Ovary (tissue), 3 donors: ENCODE measurements at regions not wholly inside any gene's neighbourhood (a gene's known extent, or its start where the extent isn't known, plus 50 kb on each side); places are given as distances from the start of the nearest gene placed in this dataset.

Experiments used
- EP300 ChIP-seq: sonication (generic); formaldehyde crosslinking; IDR thresholded peaks from one replicate; pipeline ENCODE4 v1.6.1; 2017; ENCODE audit warnings: antibody characterized with exemption
- POLR2A ChIP-seq: fragments of 450-650 bp; IDR thresholded peaks from one replicate; pipeline ENCODE4 v1.6.1; 2017; ENCODE audit warnings: antibody characterized with exemption, mild to moderate bottlenecking, moderate library complexity
- TF ChIP-seq, protein P1 (sequence below), 3 donors: fragments of 450-650 bp in 2 of 3; fragments of 200-600 bp in 1 of 3; IDR thresholded peaks; one replicate each; pipeline versions ENCODE4 v1.5.1 to v1.8.0; 2016 to 2022; ENCODE audit warnings: antibody characterized with exemption in 3 of 3, mild to moderate bottlenecking in 1 of 3
- donor health status: DM: no; HTN: no; CAD: no.

DNA sequence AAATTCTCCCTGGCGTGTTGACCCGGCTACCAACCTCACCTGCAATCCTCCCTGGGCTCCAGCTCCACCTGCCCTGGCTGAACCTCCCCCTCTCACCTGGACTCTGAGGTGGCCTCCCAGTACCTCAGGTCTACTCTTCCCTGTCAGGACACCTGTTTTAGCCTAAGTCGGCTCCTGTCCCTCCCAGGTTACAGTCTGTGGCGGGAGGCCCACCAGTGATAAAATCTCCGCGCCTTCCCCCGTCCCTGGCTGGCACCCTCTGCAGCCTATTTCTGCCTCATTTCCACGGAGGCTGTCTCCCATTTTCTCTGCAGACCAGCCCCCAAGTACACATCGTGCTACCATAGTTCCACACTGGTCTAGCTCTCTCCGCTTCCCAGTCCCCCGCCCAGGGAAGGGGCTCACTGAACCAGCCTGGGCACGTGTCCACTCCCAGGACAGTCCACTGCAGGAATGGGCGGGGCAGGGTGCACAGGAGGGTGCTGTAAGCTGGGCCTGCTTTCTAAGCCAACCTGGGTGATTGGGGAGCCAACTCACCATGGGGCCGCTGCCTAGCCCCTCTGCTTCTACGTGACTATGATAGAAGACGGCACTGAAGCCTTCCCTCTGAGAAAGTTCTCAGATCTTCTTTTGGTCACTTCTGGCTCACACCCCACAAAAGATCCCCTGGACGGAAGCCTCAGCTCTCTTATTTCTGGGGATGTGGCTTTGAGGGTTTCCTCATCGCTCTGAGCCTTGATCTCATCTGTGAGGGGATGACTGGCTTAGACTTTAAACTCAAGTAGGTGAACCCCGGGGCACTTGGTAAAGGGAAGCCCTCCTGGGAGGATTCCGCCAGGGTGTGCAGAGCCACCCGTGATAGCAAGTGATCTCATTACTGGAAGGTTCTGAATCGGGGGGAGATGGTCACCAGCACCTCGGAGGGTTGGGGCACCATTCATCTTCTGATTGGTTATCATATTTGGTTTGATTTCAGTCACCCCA, 96.6 kb downstream of the NSMCE3 start:
- no peak for TF ChIP-seq POLR2A
- TF ChIP-seq, protein P1, sequence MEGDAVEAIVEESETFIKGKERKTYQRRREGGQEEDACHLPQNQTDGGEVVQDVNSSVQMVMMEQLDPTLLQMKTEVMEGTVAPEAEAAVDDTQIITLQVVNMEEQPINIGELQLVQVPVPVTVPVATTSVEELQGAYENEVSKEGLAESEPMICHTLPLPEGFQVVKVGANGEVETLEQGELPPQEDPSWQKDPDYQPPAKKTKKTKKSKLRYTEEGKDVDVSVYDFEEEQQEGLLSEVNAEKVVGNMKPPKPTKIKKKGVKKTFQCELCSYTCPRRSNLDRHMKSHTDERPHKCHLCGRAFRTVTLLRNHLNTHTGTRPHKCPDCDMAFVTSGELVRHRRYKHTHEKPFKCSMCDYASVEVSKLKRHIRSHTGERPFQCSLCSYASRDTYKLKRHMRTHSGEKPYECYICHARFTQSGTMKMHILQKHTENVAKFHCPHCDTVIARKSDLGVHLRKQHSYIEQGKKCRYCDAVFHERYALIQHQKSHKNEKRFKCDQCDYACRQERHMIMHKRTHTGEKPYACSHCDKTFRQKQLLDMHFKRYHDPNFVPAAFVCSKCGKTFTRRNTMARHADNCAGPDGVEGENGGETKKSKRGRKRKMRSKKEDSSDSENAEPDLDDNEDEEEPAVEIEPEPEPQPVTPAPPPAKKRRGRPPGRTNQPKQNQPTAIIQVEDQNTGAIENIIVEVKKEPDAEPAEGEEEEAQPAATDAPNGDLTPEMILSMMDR (IDR thresholded peaks at IDR 0.05), result no peak
- no peak for TF ChIP-seq EP300
